Duodenal mucosa (tissue), 2 donors: ENCODE measurements at regions not wholly inside any gene's neighbourhood (a gene's known extent, or its start where the extent isn't known, plus 50 kb on each side); places are given as distances from the start of the nearest gene placed in this dataset.

Experiments used
- H3K27ac ChIP-seq: one replicate; pipeline ENCODE4 v1.7.0; 2013; ENCODE audit warnings: low read depth, low read length
- H3K27me3 ChIP-seq, 2 donors: one replicate each; pipeline ENCODE4 v1.7.0; 2013; ENCODE audit warnings: low read length in 2 of 2, control low read depth in 1 of 2; ENCODE audit not compliant: insufficient read depth in 2 of 2, control insufficient read depth in 1 of 2
- H3K36me3 ChIP-seq, 2 donors: one replicate each; pipeline ENCODE4 v1.7.0; 2013; ENCODE audit warnings: low read length in 2 of 2, control low read depth in 1 of 2; ENCODE audit not compliant: insufficient read depth in 2 of 2, control insufficient read depth in 1 of 2
- H3K4me1 ChIP-seq, 2 donors: one replicate each; pipeline ENCODE4 v1.7.0; 2013; ENCODE audit warnings: low read length in 2 of 2, control low read depth in 1 of 2; ENCODE audit not compliant: insufficient read depth in 2 of 2, control insufficient read depth in 1 of 2
- H3K4me3 ChIP-seq, 2 donors: one replicate each; pipeline ENCODE4 v1.7.0; 2013; ENCODE audit warnings: low read length in 2 of 2, low read depth in 1 of 2
- H3K9ac ChIP-seq, 2 donors: one replicate each; pipeline ENCODE4 v1.7.0; 2013; ENCODE audit warnings: low read length in 2 of 2, low read depth in 1 of 2
- H3K9me3 ChIP-seq, 2 donors: one replicate each; pipeline ENCODE4 v1.7.0; 2013; ENCODE audit warnings: low read length in 2 of 2, control low read depth in 1 of 2; ENCODE audit not compliant: control insufficient read depth in 1 of 2

DNA sequence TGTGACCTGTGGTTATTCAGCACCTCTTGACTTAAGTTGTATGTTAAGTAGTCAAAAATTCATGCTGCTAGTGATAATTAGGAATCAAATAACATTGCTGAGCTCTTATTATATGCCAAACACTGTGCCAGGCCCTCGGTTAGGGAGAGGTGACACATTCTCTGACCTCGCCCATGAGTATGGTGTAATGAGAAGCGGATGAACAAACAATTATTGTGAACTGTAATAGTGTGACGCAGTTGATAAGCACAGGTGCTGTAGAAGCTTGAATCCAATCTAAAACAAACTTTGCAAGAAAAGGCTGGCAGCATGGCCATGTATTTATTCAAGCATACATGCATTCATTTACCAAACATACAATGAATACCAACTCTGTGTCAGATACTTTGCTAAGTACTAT lies 303.5 kb upstream of the HS3ST1 start:
- no peak overlapping the region for H3K27ac ChIP-seq
- no peaks in the 10 kb centered on the region for H3K36me3 ChIP-seq
- H3K9me3 ChIP-seq: no peaks in the 10 kb centered on the region
- H3K27me3 ChIP-seq: no peaks in the 10 kb centered on the region
- H3K9ac ChIP-seq: no peak overlapping the region
- H3K4me1 ChIP-seq: peaks cover 3 to 31% of the 10 kb centered on the region in 2 donors
- no peak overlapping the region for H3K4me3 ChIP-seq

DNA sequence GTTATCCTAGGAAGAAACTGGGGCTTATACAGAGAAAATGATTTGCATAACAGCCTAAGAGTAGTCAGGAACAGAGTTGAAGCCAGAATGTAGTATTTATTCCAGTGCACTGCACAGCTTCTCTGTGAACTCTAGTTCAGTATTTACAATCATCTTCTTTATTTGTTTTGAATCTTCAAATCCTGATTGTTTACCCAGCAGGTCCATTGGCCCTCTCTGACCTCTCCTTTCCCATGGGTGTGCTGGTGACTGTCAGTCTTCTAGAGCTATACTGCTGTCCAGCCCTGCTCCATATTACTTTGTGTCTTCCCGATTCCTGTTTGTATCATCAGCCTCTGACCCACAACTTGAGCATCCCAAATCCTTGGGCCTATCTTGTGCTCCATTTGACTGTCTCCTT lies 301.9 kb upstream of the HS3ST1 start:
- H3K27me3 ChIP-seq: no peaks in the 10 kb centered on the region
- H3K4me3 ChIP-seq: no peak overlapping the region
- no peaks in the 10 kb centered on the region for H3K36me3 ChIP-seq
- no peak overlapping the region for H3K27ac ChIP-seq
- H3K4me1 ChIP-seq: peaks cover 3 to 31% of the 10 kb centered on the region in 2 donors
- no peak overlapping the region for H3K9ac ChIP-seq
- no peaks in the 10 kb centered on the region for H3K9me3 ChIP-seq

- Histone ChIP-seq H3K4me1 (peaks cover 3 to 31% of the 10 kb centered on the region in 2 donors), H3K9ac (no peak overlapping the region), H3K27ac (no peak overlapping the region), H3K27me3 (no peaks in the 10 kb centered on the region), H3K9me3 (no peaks in the 10 kb centered on the region), H3K4me3 (no peak overlapping the region), H3K36me3 (no peaks in the 10 kb centered on the region)
Measured at GRCh38 chr4:11729548-11729947, 300.9 kb upstream of the HS3ST1 start.

DNA sequence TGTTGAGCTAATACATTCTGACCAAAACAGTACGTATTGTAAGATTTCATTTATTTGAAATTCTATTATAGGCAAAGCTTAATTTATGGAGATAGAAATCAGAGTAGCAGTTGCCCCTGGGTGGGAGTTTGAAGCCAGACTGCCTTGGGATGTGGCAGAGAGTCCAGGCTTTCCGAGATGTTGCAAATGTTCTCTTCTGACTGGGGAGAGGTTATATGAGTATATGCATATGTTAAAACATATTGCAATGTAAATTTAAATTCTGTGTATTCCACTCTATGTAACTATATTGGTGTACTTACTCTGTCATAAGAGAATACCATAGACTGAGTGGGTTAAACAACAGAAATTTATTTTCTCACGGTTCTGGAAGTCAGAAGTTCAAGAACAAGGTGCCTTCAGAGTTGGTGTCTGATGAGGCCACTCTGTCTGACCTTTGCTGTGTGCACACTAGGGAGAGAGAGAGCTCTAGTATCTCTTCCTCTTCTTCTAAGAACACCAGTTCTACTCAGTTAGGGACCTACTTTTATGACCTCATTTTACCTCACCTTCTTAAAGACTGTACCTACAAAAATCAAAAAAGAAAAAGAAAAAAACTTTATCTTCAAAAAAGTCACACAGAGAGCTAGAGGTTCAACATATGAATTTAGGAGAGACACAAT lies 299.3 kb upstream of the HS3ST1 start:
- Histone ChIP-seq H3K27ac (no peak overlapping the region), H3K27me3 (no peaks in the 10 kb centered on the region), H3K9me3 (no peaks in the 10 kb centered on the region), H3K4me3 (no peak overlapping the region), H3K36me3 (no peaks in the 10 kb centered on the region), H3K9ac (no peak overlapping the region), H3K4me1 (peaks cover 3 to 31% of the 10 kb centered on the region in 2 donors)

DNA sequence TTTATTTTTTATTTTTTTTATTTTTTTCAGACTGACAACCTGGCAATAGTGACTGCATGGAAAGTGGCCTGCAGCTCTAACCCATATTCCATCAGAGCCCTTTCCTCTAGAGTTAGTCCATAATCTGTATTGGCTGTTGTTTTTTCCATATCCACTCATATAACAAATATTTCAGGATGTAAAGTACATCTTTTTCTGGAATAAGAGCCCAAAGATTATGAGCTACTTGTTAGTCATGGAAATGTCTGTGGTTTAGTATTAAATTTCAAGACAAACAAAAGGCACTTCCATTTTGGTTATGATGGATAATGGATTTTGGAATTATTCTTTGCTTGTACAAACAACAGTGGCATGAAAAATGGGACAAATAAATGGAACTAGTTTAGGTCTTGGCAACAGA lies 296.0 kb upstream of the HS3ST1 start:
- Histone ChIP-seq H3K27ac (no peak overlapping the region), H3K27me3 (no peaks in the 10 kb centered on the region), H3K36me3 (no peaks in the 10 kb centered on the region)

DNA sequence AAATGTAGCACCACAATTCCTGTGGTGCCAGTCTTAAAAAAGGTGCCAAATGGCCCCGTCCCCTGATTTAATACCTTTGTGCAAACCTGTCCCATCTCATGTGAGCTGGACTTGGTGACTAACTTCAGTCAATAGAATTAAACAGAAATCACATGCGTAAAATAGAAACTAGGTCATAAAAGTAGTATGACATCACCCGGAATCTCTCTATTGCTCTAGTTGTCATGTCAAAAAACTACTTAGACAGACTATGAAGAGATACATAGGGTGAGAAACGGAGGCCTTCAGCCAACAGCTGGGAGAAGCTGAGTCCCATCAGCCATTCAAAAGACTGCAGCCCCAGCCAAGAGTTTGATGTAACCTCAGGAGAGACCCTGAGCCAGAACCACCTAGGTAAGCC lies 293.5 kb upstream of the HS3ST1 start:
- no peak overlapping the region for H3K27ac ChIP-seq
- no peaks in the 10 kb centered on the region for H3K9me3 ChIP-seq
- H3K9ac ChIP-seq: no peak overlapping the region
- no peaks in the 10 kb centered on the region for H3K4me1 ChIP-seq
- no peaks in the 10 kb centered on the region for H3K36me3 ChIP-seq
- no peaks in the 10 kb centered on the region for H3K27me3 ChIP-seq
- H3K4me3 ChIP-seq: no peak overlapping the region

More for the DNA sequence above, 296.0 kb upstream of the HS3ST1 start:
- no peak overlapping the region for H3K4me3 ChIP-seq
- no peak overlapping the region for H3K9ac ChIP-seq
- peaks cover 0 to 4% of the 10 kb centered on the region in 2 donors for H3K4me1 ChIP-seq
- no peaks in the 10 kb centered on the region for H3K9me3 ChIP-seq

- Histone ChIP-seq H3K36me3 (no peaks in the 10 kb centered on the region), H3K4me1 (no peaks in the 10 kb centered on the region), H3K9me3 (no peaks in the 10 kb centered on the region), H3K27ac (no peak overlapping the region), H3K9ac (no peak overlapping the region), H3K27me3 (no peaks in the 10 kb centered on the region), H3K4me3 (no peak overlapping the region)
Measured at GRCh38 chr4:11720292-11720691, 291.6 kb upstream of the HS3ST1 start.

DNA sequence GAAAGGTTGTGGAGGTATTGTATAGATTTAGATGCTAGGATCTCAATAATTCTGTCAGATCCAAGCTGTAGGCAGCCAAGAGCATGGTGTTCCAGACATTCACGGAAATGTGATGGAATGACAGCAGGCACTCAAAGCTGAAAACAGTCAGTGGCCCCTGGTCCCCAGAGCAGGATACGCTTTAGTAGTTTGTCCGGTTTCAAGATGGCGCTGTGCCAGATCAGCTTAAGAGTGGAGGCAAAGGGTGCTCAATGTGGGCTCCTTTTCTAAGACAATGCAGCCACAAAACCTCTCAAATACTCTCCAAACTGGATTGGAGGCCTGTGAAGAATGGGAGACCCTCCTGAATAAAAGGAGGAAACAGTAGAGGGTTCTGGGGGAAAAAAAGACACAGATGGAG lies 291.2 kb upstream of the HS3ST1 start:
- no peak overlapping the region for H3K4me3 ChIP-seq
- no peaks in the 10 kb centered on the region for H3K9me3 ChIP-seq
- no peaks in the 10 kb centered on the region for H3K36me3 ChIP-seq
- no peaks in the 10 kb centered on the region for H3K4me1 ChIP-seq
- no peaks in the 10 kb centered on the region for H3K27me3 ChIP-seq
- H3K27ac ChIP-seq: no peak overlapping the region
- no peak overlapping the region for H3K9ac ChIP-seq

DNA sequence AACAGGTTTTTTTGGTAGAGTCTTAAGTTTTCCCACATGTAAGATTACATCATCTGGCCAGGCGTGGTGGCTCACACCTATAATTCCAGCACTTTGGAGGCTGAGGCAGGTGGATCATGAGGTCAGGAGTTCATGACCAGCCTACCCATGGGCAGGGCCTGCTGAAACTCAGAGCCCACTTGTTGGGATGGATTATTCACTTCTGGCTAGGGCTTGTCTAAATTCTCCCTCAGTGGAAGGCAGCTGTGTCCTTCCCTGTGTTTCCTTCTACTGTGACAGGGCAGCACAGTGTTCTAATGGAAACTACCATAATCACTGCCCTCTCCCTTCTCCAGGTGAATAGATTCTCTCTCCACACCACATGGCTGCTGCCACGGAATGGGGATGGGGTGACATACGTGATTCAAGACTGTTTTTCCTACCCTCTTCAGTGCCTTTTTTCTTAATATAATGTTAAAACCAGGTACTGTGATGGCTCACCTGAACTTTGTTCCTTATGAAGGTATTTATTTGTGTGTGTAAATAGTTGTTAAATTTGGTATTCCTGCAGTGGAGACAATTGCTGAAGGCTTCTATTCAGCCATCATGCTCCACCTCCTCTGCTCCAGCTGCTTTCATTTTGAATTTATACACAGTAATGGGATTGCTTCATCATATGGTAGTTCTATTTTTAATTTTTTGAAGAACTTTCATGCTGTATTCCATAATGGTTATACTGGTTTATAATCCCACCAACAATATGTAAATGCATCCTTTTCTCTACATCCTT lies 287.2 kb upstream of the HS3ST1 start:
- H3K27ac ChIP-seq: no peak overlapping the region
- no peak overlapping the region for H3K4me3 ChIP-seq
- H3K27me3 ChIP-seq: no peaks in the 10 kb centered on the region
- no peaks in the 10 kb centered on the region for H3K4me1 ChIP-seq
- H3K9me3 ChIP-seq: no peaks in the 10 kb centered on the region
- H3K36me3 ChIP-seq: no peaks in the 10 kb centered on the region
- H3K9ac ChIP-seq: no peak overlapping the region

DNA sequence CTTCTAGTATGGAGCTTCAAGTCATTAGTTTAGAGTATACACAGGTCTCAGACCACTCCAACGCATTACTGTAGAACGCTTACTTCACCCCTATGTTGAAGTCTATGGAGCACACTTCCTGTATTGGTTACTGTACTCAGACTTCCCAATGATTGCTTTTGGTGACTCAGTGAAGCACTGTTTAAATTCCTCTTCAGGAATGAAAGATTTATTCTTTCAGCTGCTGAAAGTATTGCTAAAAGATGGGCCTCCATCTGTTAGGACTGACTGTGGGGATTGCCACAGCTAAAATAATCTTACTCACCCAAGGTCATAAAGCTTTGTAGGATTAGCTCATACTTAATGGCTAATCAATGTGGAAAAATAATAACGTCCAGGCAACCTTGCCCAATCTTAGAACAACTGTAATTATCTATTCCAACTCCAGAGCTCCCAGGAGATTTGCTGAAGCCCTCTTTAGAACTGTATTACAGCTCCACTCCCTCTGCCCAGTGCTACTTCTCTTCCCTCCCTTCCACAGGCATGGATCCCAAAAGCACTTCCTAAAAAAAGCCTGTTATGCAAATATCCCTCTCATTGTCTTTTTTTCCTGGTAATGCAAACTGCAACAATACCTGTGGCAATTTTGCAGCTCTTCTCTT lies 281.9 kb upstream of the HS3ST1 start:
- Histone ChIP-seq H3K9ac (no peak overlapping the region), H3K27me3 (no peaks in the 10 kb centered on the region), H3K4me1 (no peaks in the 10 kb centered on the region), H3K4me3 (no peak overlapping the region), H3K36me3 (no peaks in the 10 kb centered on the region), H3K9me3 (no peaks in the 10 kb centered on the region), H3K27ac (no peak overlapping the region)
